WTC11 (cell line): ENCODE measurements at regions not wholly inside any gene's neighbourhood (a gene's known extent, or its start where the extent isn't known, plus 50 kb on each side); places are given as distances from the start of the nearest gene placed in this dataset.

Source experiments
- CBFB ChIP-seq: sonication (generic); formaldehyde crosslinking; IDR thresholded peaks from 2 replicates; pipeline ENCODE4 v1.8.1; 2022; ENCODE audit warnings: mild to moderate bottlenecking, low read depth, missing genetic modification reagents
- CTCF ChIP-seq: fragments of 200-600 bp; IDR thresholded peaks from 2 replicates; pipeline ENCODE4 v1.8.0; 2022; ENCODE audit warnings: antibody characterized with exemption
- E2F4 ChIP-seq: sonication (generic); formaldehyde crosslinking; IDR thresholded peaks from 2 replicates; pipeline ENCODE4 v1.8.1; 2022; ENCODE audit warnings: low read depth, mild to moderate bottlenecking, moderate library complexity, missing genetic modification reagents, borderline replicate concordance
- E2F5 ChIP-seq: sonication (generic); formaldehyde crosslinking; IDR thresholded peaks from 2 replicates; pipeline ENCODE4 v1.8.1; 2022; ENCODE audit warnings: mild to moderate bottlenecking, moderate library complexity, missing genetic modification reagents
- EMX1 ChIP-seq: fragments of 250-450 bp; sonication (Bioruptor Pico); IDR thresholded peaks from 2 replicates; pipeline ENCODE4 v1.8.0; 2021; ENCODE audit warnings: mild to moderate bottlenecking
- JUN ChIP-seq: sonication (generic); formaldehyde crosslinking; IDR thresholded peaks from 2 replicates; pipeline ENCODE4 v1.8.0; 2023; ENCODE audit warnings: mild to moderate bottlenecking, missing genetic modification reagents
- NFATC4 ChIP-seq: fragments of 250-450 bp; sonication (Bioruptor Pico); IDR thresholded peaks from 2 replicates; pipeline ENCODE4 v1.9.0; 2021; ENCODE audit warnings: mild to moderate bottlenecking
- NR1H2 ChIP-seq: sonication (generic); formaldehyde crosslinking; IDR thresholded peaks from 2 replicates; pipeline ENCODE4 v1.9.0; 2021; ENCODE audit warnings: mild to moderate bottlenecking, moderate library complexity, missing genetic modification reagents
- OVOL2 ChIP-seq: fragments of 250-450 bp; sonication (Bioruptor Pico); IDR thresholded peaks from 2 replicates; pipeline ENCODE4 v1.9.0; 2021; ENCODE audit warnings: mild to moderate bottlenecking, borderline replicate concordance
- PREB ChIP-seq: sonication (generic); formaldehyde crosslinking; IDR thresholded peaks from 2 replicates; pipeline ENCODE4 v1.8.1; 2022; ENCODE audit warnings: mild to moderate bottlenecking, missing genetic modification reagents, moderate library complexity, borderline replicate concordance
- USF2 ChIP-seq: sonication (generic); formaldehyde crosslinking; IDR thresholded peaks from 2 replicates; pipeline ENCODE4 v1.8.1; 2023; ENCODE audit warnings: mild to moderate bottlenecking, missing genetic modification reagents, moderate library complexity

GRCh38 chr6:4364711-4365110 lies 229.3 kb upstream of the ECI2 start:
- TF ChIP-seq EMX1 (no peak), CTCF (no peak), PREB (CRISPR knock-in tag) (no peak), JUN (no peak), NFATC4 (CRISPR knock-in tag) (no peak), E2F5 (CRISPR knock-in tag) (no peak), E2F4 (no peak), OVOL2 (CRISPR knock-in tag) (no peak), NR1H2 (CRISPR knock-in tag) (no peak), CBFB (CRISPR knock-in tag) (no peak), USF2 (CRISPR knock-in tag) (no peak)
